ENCODE measurements at regions not wholly inside any gene's neighbourhood (a gene's known extent, or its start where the extent isn't known, plus 50 kb on each side); places are given as distances from the start of the nearest gene placed in this dataset.
A peak's percentile ranks its signal among the peaks of the same experiment; 100 is the strongest.

DNA sequence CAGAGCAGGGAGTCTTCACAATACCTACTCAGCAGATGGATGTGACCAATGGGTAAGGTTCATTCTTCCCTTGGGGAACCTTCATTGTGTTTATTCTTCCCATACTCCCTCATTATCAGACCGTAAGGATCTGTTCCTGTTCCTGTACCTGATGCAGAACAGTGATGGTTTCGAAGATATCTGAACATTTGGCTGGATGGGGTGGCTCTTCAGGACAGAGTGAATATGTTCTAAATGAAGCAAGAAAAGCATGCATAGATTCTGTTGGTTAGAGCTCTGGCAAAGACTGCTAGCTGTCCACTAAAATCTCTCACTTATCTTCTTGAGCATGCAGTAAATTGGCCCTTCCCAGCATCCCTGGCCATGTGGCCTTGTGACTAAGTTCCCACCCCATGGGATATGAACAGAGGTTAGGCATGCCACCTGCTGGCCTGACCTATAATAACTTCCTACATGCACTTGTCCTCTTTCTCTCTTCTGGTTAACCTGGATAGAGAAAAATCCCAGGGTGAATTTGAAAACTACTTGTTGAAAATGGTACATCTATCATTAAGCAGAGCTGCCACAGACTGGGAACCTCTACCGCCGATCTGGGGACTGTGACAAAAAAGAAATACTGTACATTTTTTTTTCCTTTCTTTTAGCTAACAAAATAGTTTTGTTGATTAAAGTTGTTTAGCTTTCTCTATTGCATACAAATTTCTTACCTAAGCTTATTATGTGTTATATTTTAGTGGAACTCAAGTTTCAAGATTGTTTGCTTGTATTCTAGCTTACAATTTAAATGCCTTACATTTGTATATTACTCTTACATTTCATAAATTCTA lies 60.0 kb upstream of the BANK1 start:
- no peaks in the 10 kb centered on the region for H3K36me3 ChIP-seq
- H3K4me1 ChIP-seq: no peaks in the 10 kb centered on the region
- peak; percentile 86 to 89 for ATAC-seq (ENCODE audit: low FRiP score in 2 of 2)
- H3K27me3 ChIP-seq: no peaks in the 10 kb centered on the region
- peak in 1 of 2 donors; percentile 65 for DNase-seq
- TF ChIP-seq EP300 (IDR thresholded peaks at IDR 0.05) (no peak), POLR2A (IDR thresholded peaks at IDR 0.05) (no peak)
- TF ChIP-seq, protein P1, sequence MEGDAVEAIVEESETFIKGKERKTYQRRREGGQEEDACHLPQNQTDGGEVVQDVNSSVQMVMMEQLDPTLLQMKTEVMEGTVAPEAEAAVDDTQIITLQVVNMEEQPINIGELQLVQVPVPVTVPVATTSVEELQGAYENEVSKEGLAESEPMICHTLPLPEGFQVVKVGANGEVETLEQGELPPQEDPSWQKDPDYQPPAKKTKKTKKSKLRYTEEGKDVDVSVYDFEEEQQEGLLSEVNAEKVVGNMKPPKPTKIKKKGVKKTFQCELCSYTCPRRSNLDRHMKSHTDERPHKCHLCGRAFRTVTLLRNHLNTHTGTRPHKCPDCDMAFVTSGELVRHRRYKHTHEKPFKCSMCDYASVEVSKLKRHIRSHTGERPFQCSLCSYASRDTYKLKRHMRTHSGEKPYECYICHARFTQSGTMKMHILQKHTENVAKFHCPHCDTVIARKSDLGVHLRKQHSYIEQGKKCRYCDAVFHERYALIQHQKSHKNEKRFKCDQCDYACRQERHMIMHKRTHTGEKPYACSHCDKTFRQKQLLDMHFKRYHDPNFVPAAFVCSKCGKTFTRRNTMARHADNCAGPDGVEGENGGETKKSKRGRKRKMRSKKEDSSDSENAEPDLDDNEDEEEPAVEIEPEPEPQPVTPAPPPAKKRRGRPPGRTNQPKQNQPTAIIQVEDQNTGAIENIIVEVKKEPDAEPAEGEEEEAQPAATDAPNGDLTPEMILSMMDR (IDR thresholded peaks at IDR 0.05): peak; percentile 42 to 74 (median 54)
- no peak overlapping the region for H3K4me3 ChIP-seq
- H3K27ac ChIP-seq: no peak overlapping the region
- WGBS, 2 donors: 56 to 58% methylated on average over 4 of the region's 4 CpGs
- H3K9me3 ChIP-seq: no peaks in the 10 kb centered on the region

DNA sequence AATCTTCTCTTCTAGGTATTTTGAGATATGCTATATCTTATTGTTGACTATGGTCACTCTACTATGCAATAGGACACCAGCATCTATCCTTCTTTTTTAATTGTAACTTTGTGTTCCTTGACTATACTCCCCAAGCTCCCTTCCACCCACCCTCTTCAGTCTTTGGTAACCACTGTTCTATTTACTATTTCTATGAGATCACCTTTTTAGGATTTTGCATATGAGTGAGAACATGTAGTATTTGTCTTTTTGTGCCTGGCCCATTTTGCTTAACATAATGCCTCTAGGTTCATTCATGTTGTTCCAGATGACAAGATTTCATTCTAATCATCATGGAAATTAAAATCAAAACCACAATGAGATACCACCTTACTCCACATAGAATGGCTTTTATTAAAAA lies 63.3 kb upstream of the BANK1 start:
- Histone ChIP-seq H3K27ac (no peak overlapping the region), H3K9me3 (no peaks in the 10 kb centered on the region), H3K36me3 (no peaks in the 10 kb centered on the region), H3K27me3 (no peaks in the 10 kb centered on the region), H3K4me1 (no peaks in the 10 kb centered on the region), H3K4me3 (no peak overlapping the region)
- DNase-seq (no peak), ATAC-seq (ENCODE audit: low FRiP score in 2 of 2) (no peak)
- no peak for TF ChIP-seq POLR2A (IDR thresholded peaks at IDR 0.05)
- no peak for TF ChIP-seq EP300 (IDR thresholded peaks at IDR 0.05)

DNA sequence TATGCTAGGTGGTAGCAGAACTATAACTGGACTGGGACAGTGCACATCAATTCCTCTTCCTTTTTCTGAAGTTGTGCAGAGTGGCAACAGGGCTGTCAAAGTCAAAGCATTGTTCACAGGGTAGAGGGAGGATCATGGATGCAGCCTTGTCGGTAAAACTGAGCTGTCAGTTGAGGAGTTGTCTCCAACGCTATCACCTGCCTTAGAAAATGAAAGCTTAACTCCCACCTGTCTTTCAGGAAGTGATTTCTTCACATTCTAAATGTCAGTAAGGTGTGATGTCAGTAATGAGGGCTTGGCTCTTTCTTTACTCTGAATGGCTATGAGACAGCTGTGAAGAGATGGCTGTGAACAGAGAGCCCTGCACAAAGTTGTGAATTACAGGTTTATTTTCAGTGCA lies 66.4 kb upstream of the BANK1 start:
- Histone ChIP-seq H3K27ac (no peak overlapping the region), H3K9me3 (no peaks in the 10 kb centered on the region), H3K4me3 (no peak overlapping the region), H3K27me3 (no peaks in the 10 kb centered on the region), H3K4me1 (no peaks in the 10 kb centered on the region), H3K36me3 (no peaks in the 10 kb centered on the region)
- ATAC-seq (ENCODE audit: low FRiP score in 2 of 2) (no peak), DNase-seq (no peak)
- 61 to 81% methylated on average over 2 of the region's 2 CpGs for WGBS, 2 donors
- no peak for TF ChIP-seq EP300 (IDR thresholded peaks at IDR 0.05)
- TF ChIP-seq, protein P1 (IDR thresholded peaks at IDR 0.05): no peak

DNA sequence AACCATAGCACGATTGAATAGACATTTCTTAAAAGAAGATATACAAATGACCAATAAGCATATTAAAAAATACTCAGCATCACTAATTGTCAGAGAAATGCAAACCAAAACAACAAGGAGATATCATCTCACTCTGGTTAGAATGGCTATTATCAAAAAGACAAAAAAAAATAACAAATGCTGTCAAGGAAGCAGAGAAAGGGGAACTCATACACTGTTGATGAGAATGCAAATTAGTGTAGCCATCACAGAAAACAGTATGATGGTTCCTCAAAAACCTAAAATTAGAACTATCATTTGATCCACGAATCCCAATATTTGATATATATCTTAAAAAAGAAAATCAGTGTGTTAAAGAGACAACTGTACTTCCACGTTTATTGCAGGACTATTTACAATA lies 71.7 kb upstream of the BANK1 start:
- Histone ChIP-seq H3K36me3 (no peaks in the 10 kb centered on the region), H3K4me3 (no peak overlapping the region), H3K4me1 (no peaks in the 10 kb centered on the region), H3K9me3 (no peaks in the 10 kb centered on the region), H3K27me3 (no peaks in the 10 kb centered on the region), H3K27ac (no peak overlapping the region)
- DNase-seq: no peak
- WGBS, 2 donors: 55 to 69% methylated on average over 3 of the region's 3 CpGs
- no peak for TF ChIP-seq POLR2AphosphoS5 (IDR thresholded peaks at IDR 0.05)
- TF ChIP-seq, protein P1 (IDR thresholded peaks at IDR 0.05): no peak
- no peak for TF ChIP-seq EP300 (IDR thresholded peaks at IDR 0.05)
- no peak for TF ChIP-seq POLR2A (IDR thresholded peaks at IDR 0.05)
- no peak for ATAC-seq (ENCODE audit: low FRiP score in 2 of 2)

DNA sequence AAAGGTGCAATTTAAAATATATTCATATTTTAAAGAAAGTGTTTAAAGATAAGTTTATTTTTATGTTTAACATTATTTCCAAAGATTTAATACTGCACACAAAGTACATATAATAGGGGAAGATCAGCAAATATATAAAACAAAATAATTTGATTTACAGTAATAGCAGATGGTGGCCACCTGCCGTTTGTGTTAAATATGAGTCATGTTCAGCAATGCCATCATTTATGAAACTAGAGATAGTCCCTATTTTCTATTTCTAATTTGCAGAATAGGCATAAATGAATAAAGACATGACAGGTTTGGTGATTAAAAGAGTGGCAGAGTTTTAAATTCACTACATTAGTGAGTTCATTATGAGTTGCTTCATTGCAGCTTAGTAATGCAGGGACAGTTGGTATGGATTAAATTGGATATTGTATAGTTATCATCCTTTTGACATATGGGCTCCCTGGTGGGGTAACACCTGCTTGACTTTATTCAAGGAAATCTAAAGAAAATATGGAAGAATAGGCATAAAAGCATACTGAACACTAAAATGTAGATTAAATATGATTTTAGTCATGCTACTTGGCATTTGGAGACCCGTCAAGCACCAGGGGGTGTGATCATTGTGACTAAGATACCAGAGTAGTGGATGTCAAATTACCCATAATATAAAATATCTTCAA lies 78.8 kb upstream of the BANK1 start:
- WGBS, 2 donors: 77 to 85% methylated on average over 2 of the region's 2 CpGs
- TF ChIP-seq POLR2A (IDR thresholded peaks at IDR 0.05) (no peak), EP300 (IDR thresholded peaks at IDR 0.05) (no peak), POLR2AphosphoS5 (IDR thresholded peaks at IDR 0.05) (no peak)
- TF ChIP-seq, protein P1 (IDR thresholded peaks at IDR 0.05): no peak
- Histone ChIP-seq H3K9me3 (peaks cover 0 to 3% (median 1%) of the 10 kb centered on the region in 4 donors), H3K27me3 (no peaks in the 10 kb centered on the region), H3K4me1 (no peaks in the 10 kb centered on the region), H3K27ac (no peak overlapping the region), H3K36me3 (no peaks in the 10 kb centered on the region), H3K4me3 (no peak overlapping the region)
- ATAC-seq (ENCODE audit: low FRiP score in 2 of 2) (no peak), DNase-seq (no peak)
